CD4-positive, alpha-beta T cell (primary cell): ENCODE measurements at regions not wholly inside any gene's neighbourhood (a gene's known extent, or its start where the extent isn't known, plus 50 kb on each side); places are given as distances from the start of the nearest gene placed in this dataset.
"Not testable (repeated sequence)": the region's sequence is repeated elsewhere in the genome, so short reads cannot be mapped to it uniquely, and the experiment has no call there.

ENCODE experiments used
- ATAC-seq: fragments of 200-7000 bp; cut with Tn5 transposase; one replicate; pipeline ENCODE4 v1.10.0; 2022; ENCODE audit warnings: mild to moderate bottlenecking; ENCODE audit not compliant: poor library complexity
- CTCF ChIA-PET: fragments of 350-600 bp; sonication (Branson Sonifier 250); formaldehyde crosslinking; loops from one replicate; lab custom pipeline; 2021; ENCODE audit warnings: antibody characterized with exemption, inconsistent platforms; lab: Charles Lee
- POLR2A ChIA-PET: fragments of 350-600 bp; sonication (Branson Sonifier 250); formaldehyde crosslinking; loops from one replicate; lab custom pipeline; 2021; ENCODE audit warnings: antibody characterized with exemption, inconsistent platforms; lab: Charles Lee
- DNase-seq, 14 experiments: peaks; one replicate each; pipeline ENCODE4 v3.0.0-alpha.2; 2013 to 2020; ENCODE audit warnings: mixed read lengths in 2 of 14
- H3K27ac ChIP-seq, 2 donors: one replicate each; pipeline versions ENCODE4 v1.5.1 to v1.7.0; 2013; ENCODE audit warnings: low read length in 2 of 2, low read depth in 1 of 2, mild to moderate bottlenecking in 1 of 2
- H3K27me3 ChIP-seq, 2 experiments: 1 replicate in 1 of 2; 2 replicates in 1 of 2; pipeline versions ENCODE4 v1.6.1 to v1.7.0; 2013; ENCODE audit warnings: low read length in 2 of 2, control low read depth in 1 of 2, mild to moderate bottlenecking in 1 of 2, moderate library complexity in 1 of 2; ENCODE audit not compliant: insufficient read depth in 2 of 2, control insufficient read depth in 1 of 2
- H3K36me3 ChIP-seq: one replicate; pipeline ENCODE4 v1.6.1; 2013; ENCODE audit warnings: low read length, control low read depth; ENCODE audit not compliant: insufficient read depth
- H3K4me1 ChIP-seq: one replicate; pipeline ENCODE4 v1.6.1; 2013; ENCODE audit warnings: low read length, control low read depth; ENCODE audit not compliant: insufficient read depth
- H3K4me3 ChIP-seq: one replicate; pipeline ENCODE4 v1.5.1; 2013; ENCODE audit warnings: mild to moderate bottlenecking, low read length, moderate library complexity
- H3K9me3 ChIP-seq, 2 experiments: 1 replicate in 1 of 2; 2 replicates in 1 of 2; pipeline versions ENCODE4 v1.6.1 to v1.7.0; 2013; ENCODE audit warnings: low read length in 2 of 2, mild to moderate bottlenecking in 2 of 2, control low read depth in 1 of 2, moderate library complexity in 1 of 2; ENCODE audit not compliant: control insufficient read depth in 1 of 2, insufficient read depth in 1 of 2
- H3K27ac Mint-ChIP-seq: one replicate; pipeline ENCODE4 v1.8.0; 2020; ENCODE audit warnings: mixed read lengths
- H3K27me3 Mint-ChIP-seq: one replicate; pipeline ENCODE4 v1.8.0; 2021; ENCODE audit warnings: mixed read lengths
- H3K36me3 Mint-ChIP-seq: one replicate; pipeline ENCODE4 v1.8.0; 2021; ENCODE audit warnings: low read depth, mixed read lengths
- H3K4me1 Mint-ChIP-seq: one replicate; pipeline ENCODE4 v1.8.0; 2021; ENCODE audit warnings: low read depth, mixed read lengths
- H3K4me3 Mint-ChIP-seq: one replicate; pipeline ENCODE4 v1.8.0; 2020; ENCODE audit warnings: mild to moderate bottlenecking, mixed read lengths
- H3K9me3 Mint-ChIP-seq: one replicate; pipeline ENCODE4 v1.8.0; 2020; ENCODE audit warnings: mixed read lengths
- intact Hi-C, 2 experiments: fragments of 100-400 bp; cut with DNase I in 1 of 2; cut with micrococcal nuclease in 1 of 2; formaldehyde crosslinking; loops; one replicate each; pipeline versions ENCODE4 v1.15.1 to v1.9.0; 2023 to 2025; cut with DNase I, micrococcal nuclease
- TF ChIP-seq, protein P1 (sequence below): fragments of 200-600 bp; IDR thresholded peaks from one replicate; pipeline ENCODE4 v1.8.0; 2022; ENCODE audit warnings: antibody characterized with exemption, mild to moderate bottlenecking

DNA sequence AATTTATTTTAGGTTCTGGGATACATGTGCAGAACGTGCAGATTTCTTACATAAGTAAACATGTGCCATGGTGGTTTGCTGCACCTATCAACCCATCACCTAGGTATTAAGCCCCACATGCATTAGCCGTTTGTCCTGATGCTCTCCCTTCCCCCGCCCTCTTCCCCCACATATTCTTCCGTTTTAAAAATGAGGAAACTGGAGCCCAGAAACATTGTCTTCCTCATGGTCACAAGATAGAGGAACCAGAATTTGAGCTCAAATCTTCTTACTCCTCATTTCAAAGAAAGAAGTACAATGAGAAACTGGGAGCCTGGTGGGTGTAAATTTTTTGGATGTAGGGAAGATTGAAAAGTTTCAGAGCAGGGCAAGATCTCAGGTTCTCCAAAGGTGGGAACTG lies 56.1 kb upstream of the USP3 start:
- CTCF ChIA-PET, result no interaction called here
- intact Hi-C loops, result no loop called here
- Histone ChIP-seq H3K9me3 (no peaks in the 10 kb centered on the region), H3K4me1 (peaks cover 21% of the 10 kb centered on the region), H3K27ac (no peak overlapping the region), H3K36me3 (no peaks in the 10 kb centered on the region), H3K4me3 (no peak overlapping the region), H3K27me3 (no peaks in the 10 kb centered on the region)
- TF ChIP-seq, protein P1, sequence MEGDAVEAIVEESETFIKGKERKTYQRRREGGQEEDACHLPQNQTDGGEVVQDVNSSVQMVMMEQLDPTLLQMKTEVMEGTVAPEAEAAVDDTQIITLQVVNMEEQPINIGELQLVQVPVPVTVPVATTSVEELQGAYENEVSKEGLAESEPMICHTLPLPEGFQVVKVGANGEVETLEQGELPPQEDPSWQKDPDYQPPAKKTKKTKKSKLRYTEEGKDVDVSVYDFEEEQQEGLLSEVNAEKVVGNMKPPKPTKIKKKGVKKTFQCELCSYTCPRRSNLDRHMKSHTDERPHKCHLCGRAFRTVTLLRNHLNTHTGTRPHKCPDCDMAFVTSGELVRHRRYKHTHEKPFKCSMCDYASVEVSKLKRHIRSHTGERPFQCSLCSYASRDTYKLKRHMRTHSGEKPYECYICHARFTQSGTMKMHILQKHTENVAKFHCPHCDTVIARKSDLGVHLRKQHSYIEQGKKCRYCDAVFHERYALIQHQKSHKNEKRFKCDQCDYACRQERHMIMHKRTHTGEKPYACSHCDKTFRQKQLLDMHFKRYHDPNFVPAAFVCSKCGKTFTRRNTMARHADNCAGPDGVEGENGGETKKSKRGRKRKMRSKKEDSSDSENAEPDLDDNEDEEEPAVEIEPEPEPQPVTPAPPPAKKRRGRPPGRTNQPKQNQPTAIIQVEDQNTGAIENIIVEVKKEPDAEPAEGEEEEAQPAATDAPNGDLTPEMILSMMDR, result no peak
- Mint-ChIP-seq H3K4me1 (peaks cover 14% of the 10 kb centered on the region), H3K9me3 (no peaks in the 10 kb centered on the region), H3K27ac (no peak overlapping the region), H3K27me3 (no peaks in the 10 kb centered on the region), H3K36me3 (no peaks in the 10 kb centered on the region), H3K4me3 (no peak overlapping the region)
- POLR2A ChIA-PET, result interaction anchor here (0.5 kb wide), 1 partner anchor 33 kb away, joined by 3 read pairs; no protein-coding TSS in a partner anchor
- DNase-seq (peak in 3 of 14 experiments; percentile 17 to 52 (median 42)), ATAC-seq (no peak)

GRCh38 chr15:63448872-63449555 lies 55.4 kb upstream of the USP3 start:
- H3K27ac ChIP-seq, H3K4me3 ChIP-seq, H3K36me3 ChIP-seq, intact Hi-C loops, H3K9me3 ChIP-seq, CTCF ChIA-PET, H3K4me3 Mint-ChIP-seq, H3K27me3 ChIP-seq, ATAC-seq, H3K36me3 Mint-ChIP-seq, H3K27me3 Mint-ChIP-seq, DNase-seq, H3K9me3 Mint-ChIP-seq, H3K27ac Mint-ChIP-seq, POLR2A ChIA-PET: not testable (repeated sequence)
- peaks cover 21% of the 10 kb centered on the region for H3K4me1 ChIP-seq
- peaks cover 18% of the 10 kb centered on the region for H3K4me1 Mint-ChIP-seq

- H3K27ac Mint-ChIP-seq, result no peak overlapping the region
- ATAC-seq (no peak), DNase-seq (no peak)
- no peak overlapping the region for H3K4me3 Mint-ChIP-seq
- Histone ChIP-seq H3K4me1 (peaks cover 21% of the 10 kb centered on the region), H3K27ac (no peak overlapping the region), H3K9me3 (no peaks in the 10 kb centered on the region), H3K36me3 (no peaks in the 10 kb centered on the region), H3K4me3 (no peak overlapping the region), H3K27me3 (no peaks in the 10 kb centered on the region)
- TF ChIP-seq, protein P1, result no peak
- no peaks in the 10 kb centered on the region for H3K27me3 Mint-ChIP-seq
- intact Hi-C loops, result no loop called here
- no peaks in the 10 kb centered on the region for H3K36me3 Mint-ChIP-seq
- no peaks in the 10 kb centered on the region for H3K9me3 Mint-ChIP-seq
- H3K4me1 Mint-ChIP-seq, result peaks cover 18% of the 10 kb centered on the region
- ChIA-PET CTCF (no interaction called here), POLR2A (no interaction called here)
Measured at GRCh38 chr15:63449731-63450130, 54.7 kb upstream of the USP3 start.

GRCh38 chr15:63450884-63451225 lies 53.5 kb upstream of the USP3 start:
- H3K36me3 Mint-ChIP-seq, result no peaks in the 10 kb centered on the region

More at GRCh38 chr15:63450884-63451225, 53.5 kb upstream of the USP3 start:
- H3K27me3 Mint-ChIP-seq, result no peaks in the 10 kb centered on the region
- no peaks in the 10 kb centered on the region for H3K9me3 Mint-ChIP-seq
- DNase-seq, result no peak
- ATAC-seq, result no peak
- CTCF ChIA-PET, result no interaction called here
- Histone ChIP-seq H3K36me3 (no peaks in the 10 kb centered on the region), H3K9me3 (no peaks in the 10 kb centered on the region), H3K4me1 (peaks cover 13% of the 10 kb centered on the region), H3K27ac (no peak overlapping the region), H3K4me3 (no peak overlapping the region), H3K27me3 (no peaks in the 10 kb centered on the region)
- no peak overlapping the region for H3K27ac Mint-ChIP-seq
- TF ChIP-seq, protein P1, result no peak
- POLR2A ChIA-PET, result no interaction called here
- H3K4me1 Mint-ChIP-seq, result peaks cover 20% of the 10 kb centered on the region
- intact Hi-C loops, result no loop called here
- H3K4me3 Mint-ChIP-seq, result no peak overlapping the region
